22Rv1 (cell line): ENCODE measurements at regions not wholly inside any gene's neighbourhood (a gene's known extent, or its start where the extent isn't known, plus 50 kb on each side); places are given as distances from the start of the nearest gene placed in this dataset.
"Not testable (repeated sequence)": the region's sequence is repeated elsewhere in the genome, so short reads cannot be mapped to it uniquely, and the experiment has no call there.

Source experiments
- H3K27ac ChIP-seq: fragments of 450-650 bp; 2 replicates; pipeline ENCODE4 v1.5.1; 2017
- ZFX ChIP-seq: fragments of 450-650 bp; IDR thresholded peaks from 2 replicates; pipeline ENCODE4 v1.6.1; 2017; ENCODE audit warnings: antibody characterized with exemption, borderline replicate concordance
- TF ChIP-seq, protein P1 (sequence below): fragments of 450-650 bp; IDR thresholded peaks from 2 replicates; pipeline ENCODE4 v1.5.1; 2017; ENCODE audit warnings: mild to moderate bottlenecking

DNA sequence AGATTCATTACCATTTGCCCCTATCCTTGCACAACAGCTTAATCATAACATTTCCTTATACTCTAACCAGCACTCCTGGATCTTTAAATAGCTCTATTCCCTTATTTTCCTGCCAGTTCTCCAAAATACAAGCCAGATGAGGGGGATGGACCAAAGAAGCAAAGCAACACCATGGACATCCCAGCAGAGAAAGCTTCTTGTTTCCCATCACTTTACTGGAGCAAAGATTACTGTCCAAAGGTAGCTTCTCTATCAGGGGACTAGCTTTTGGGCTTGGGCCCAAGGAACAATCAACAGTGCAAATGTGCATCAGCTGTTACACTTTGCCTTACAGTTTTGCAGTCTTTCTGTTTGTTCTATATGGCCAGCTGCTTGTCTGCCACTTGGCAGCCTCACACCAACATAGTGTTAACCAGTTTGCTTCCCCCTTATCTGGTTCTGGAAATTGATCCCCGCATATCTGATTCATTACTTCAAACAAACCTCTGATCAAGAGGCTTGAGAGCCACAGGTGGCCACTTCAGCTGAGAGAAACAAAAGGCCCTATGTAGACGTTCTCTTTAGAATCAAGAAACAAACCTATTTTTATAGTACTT lies 814.3 kb downstream of the METTL15 start:
- TF ChIP-seq, protein P1, sequence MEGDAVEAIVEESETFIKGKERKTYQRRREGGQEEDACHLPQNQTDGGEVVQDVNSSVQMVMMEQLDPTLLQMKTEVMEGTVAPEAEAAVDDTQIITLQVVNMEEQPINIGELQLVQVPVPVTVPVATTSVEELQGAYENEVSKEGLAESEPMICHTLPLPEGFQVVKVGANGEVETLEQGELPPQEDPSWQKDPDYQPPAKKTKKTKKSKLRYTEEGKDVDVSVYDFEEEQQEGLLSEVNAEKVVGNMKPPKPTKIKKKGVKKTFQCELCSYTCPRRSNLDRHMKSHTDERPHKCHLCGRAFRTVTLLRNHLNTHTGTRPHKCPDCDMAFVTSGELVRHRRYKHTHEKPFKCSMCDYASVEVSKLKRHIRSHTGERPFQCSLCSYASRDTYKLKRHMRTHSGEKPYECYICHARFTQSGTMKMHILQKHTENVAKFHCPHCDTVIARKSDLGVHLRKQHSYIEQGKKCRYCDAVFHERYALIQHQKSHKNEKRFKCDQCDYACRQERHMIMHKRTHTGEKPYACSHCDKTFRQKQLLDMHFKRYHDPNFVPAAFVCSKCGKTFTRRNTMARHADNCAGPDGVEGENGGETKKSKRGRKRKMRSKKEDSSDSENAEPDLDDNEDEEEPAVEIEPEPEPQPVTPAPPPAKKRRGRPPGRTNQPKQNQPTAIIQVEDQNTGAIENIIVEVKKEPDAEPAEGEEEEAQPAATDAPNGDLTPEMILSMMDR = no peak
- no peak for TF ChIP-seq ZFX
- no peak overlapping the region for H3K27ac ChIP-seq

- H3K27ac ChIP-seq = no peak overlapping the region
- TF ChIP-seq, protein P1 = no peak
- TF ChIP-seq ZFX = no peak
Measured at GRCh38 chr11:28919194-28919593, 811.0 kb downstream of the METTL15 start.

DNA sequence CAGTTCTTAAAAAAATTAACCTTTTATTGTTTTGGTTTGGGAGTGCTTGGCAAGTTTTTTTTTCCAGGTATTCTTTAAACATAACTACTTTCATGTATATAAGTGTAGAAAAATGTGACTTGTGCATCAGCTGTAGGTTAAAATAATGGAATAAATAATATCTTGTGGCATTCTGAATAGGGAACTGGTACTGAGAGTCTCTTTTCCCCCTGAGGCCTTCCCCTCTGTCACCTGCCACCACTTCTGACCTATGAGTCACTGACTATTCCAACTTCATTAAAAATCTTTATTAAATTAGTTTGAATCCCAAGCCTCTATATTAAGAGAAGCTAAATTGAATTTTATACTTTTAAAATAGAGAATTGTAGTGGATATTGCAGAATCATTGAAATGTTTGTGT lies 805.7 kb downstream of the METTL15 start:
- H3K27ac ChIP-seq = no peak overlapping the region
- TF ChIP-seq ZFX = no peak
- TF ChIP-seq, protein P1 = no peak

GRCh38 chr11:28911829-28912228 lies 803.6 kb downstream of the METTL15 start:
- no peak overlapping the region for H3K27ac ChIP-seq
- TF ChIP-seq, protein P1 = no peak
- TF ChIP-seq ZFX = no peak

DNA sequence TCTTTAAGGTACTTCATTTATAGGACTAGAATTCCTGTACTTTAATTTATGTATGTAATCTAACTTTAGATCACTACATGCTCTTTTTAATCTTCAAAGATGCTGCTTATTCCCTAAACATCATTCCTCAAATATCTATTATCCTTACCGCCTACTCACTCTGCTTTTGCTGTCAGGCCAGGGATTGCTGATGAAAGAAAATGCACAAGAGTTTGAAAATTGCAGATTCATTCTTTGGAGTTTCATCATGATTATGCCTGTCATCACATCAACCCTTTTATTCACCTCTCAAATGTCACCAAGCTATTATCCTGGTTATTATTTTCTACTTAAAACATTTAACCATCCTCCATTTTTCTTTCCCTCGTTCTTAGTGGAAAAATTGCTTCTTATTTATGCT lies 802.7 kb downstream of the METTL15 start:
- no peak overlapping the region for H3K27ac ChIP-seq
- TF ChIP-seq ZFX = no peak
- TF ChIP-seq, protein P1 = no peak

DNA sequence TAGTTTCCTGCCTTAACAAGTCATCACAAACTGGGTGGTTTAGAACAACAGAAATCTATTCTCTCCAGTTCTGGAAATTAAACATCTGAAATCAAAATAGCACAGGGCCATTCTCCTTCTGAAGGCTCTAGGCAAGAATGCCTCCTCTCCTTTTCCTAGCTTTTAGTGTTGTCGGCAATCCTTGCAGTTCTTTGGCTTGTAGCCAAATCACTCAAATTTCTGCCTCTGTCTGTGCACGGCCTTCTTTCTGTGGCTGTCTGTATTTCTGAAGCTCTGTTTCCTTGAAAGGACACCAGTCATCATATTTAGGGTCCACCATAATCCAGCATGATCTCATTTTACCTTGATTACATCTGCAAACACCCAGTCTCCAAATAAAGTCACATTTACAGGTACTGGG lies 795.5 kb downstream of the METTL15 start:
- no peak overlapping the region for H3K27ac ChIP-seq
- TF ChIP-seq, protein P1 = no peak
- TF ChIP-seq ZFX = no peak

GRCh38 chr11:28900427-28900826 lies 792.2 kb downstream of the METTL15 start:
- no peak for TF ChIP-seq ZFX

DNA sequence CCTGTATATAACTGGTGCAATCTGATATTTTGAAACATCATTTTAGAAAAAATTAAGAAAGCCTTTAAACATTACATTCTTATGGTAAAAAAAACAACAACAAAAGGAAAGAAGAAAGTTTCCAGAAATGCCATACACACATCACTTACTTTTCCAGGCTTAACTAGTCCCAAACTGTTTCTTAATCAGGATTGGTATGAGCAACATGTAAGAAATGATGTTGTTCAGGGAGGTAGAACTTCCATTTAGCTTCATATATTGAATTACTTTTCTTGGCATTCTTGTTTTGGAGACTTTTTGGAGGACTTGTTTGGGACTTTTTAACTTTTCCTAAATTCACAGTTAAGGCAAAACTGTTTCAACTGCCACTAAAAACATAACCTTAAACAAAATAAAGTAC lies 791.5 kb downstream of the METTL15 start:
- no peak for TF ChIP-seq ZFX
- TF ChIP-seq, protein P1 = no peak
- H3K27ac ChIP-seq = no peak overlapping the region

More at GRCh38 chr11:28900427-28900826, 792.2 kb downstream of the METTL15 start:
- no peak overlapping the region for H3K27ac ChIP-seq

- H3K27ac ChIP-seq = not testable (repeated sequence)
Measured at GRCh38 chr11:28890601-28891040, 782.4 kb downstream of the METTL15 start.
